Spleen (tissue), 11 donors: ENCODE measurements at regions not wholly inside any gene's neighbourhood (a gene's known extent, or its start where the extent isn't known, plus 50 kb on each side); places are given as distances from the start of the nearest gene placed in this dataset.
"Not testable (repeated sequence)": the region's sequence is repeated elsewhere in the genome, so short reads cannot be mapped to it uniquely, and the experiment has no call there.

ENCODE experiments used
- DNase-seq: peaks from one replicate; pipeline ENCODE4 v3.0.0-alpha.2; 2020
- H3K27ac ChIP-seq, 8 donors: fragments of 200-600 bp; sonication (generic) in 7 of 8; 1 replicate in 4 of 8; 2 replicates in 4 of 8; pipeline versions ENCODE4 v1.5.0 to v1.8.0; 2016 to 2021; ENCODE audit warnings: inconsistent platforms in 4 of 8, mild to moderate bottlenecking in 4 of 8, moderate library complexity in 1 of 8
- H3K27me3 ChIP-seq, 7 donors: fragments of 200-600 bp; sonication (generic) in 6 of 7; replicated peaks in 1 of 7; 1 replicate in 4 of 7; 2 replicates in 3 of 7; pipeline versions ENCODE4 v1.5.0 to v1.8.0; 2016 to 2021; ENCODE audit warnings: inconsistent platforms in 3 of 7, mild to moderate bottlenecking in 1 of 7
- H3K36me3 ChIP-seq, 6 donors: fragments of 200-600 bp; sonication (generic) in 5 of 6; 1 replicate in 4 of 6; 2 replicates in 2 of 6; pipeline versions ENCODE4 v1.5.0 to v1.8.0; 2016 to 2021; ENCODE audit warnings: inconsistent platforms in 2 of 6
- H3K4me1 ChIP-seq, 6 donors: fragments of 200-600 bp; sonication (generic) in 5 of 6; 1 replicate in 3 of 6; 2 replicates in 3 of 6; pipeline versions ENCODE4 v1.5.0 to v1.8.0; 2016 to 2021; ENCODE audit warnings: inconsistent platforms in 3 of 6
- H3K4me3 ChIP-seq, 8 donors: fragments of 200-600 bp; sonication (generic) in 7 of 8; 1 replicate in 4 of 8; 2 replicates in 4 of 8; pipeline versions ENCODE4 v1.5.0 to v1.8.0; 2016 to 2021; ENCODE audit warnings: inconsistent platforms in 4 of 8, mild to moderate bottlenecking in 4 of 8, moderate library complexity in 2 of 8
- H3K9me3 ChIP-seq, 8 donors: fragments of 200-600 bp; sonication (generic) in 7 of 8; 1 replicate in 4 of 8; 2 replicates in 4 of 8; pipeline versions ENCODE4 v1.5.0 to v1.8.0; 2016 to 2021; ENCODE audit warnings: inconsistent platforms in 4 of 8
- CTCF ChIP-seq, 11 experiments: fragments of 200-600 bp in 7 of 11; fragments of 450-650 bp in 4 of 11; sonication (generic) in 4 of 11; IDR thresholded peaks in 8 of 11; conservative IDR thresholded peaks in 3 of 11; 1 replicate in 7 of 11; 2 replicates in 4 of 11; pipeline versions ENCODE4 v1.4.0 to v1.8.0; 2016 to 2021; ENCODE audit warnings: antibody characterized with exemption in 11 of 11, inconsistent platforms in 4 of 11, mild to moderate bottlenecking in 1 of 11
- POLR2A ChIP-seq, 3 donors: fragments of 450-650 bp; IDR thresholded peaks; one replicate each; pipeline ENCODE4 v1.5.1; 2017; ENCODE audit warnings: antibody characterized with exemption in 3 of 3, mild to moderate bottlenecking in 1 of 3
- POLR2AphosphoS5 ChIP-seq, 3 donors: sonication (generic); formaldehyde crosslinking; IDR thresholded peaks; one replicate each; pipeline ENCODE4 v1.5.1; 2017; ENCODE audit warnings: antibody characterized with exemption in 3 of 3
- WGBS, 5 donors: extraction: QIAGEN DNeasy Blood & Tissue Kit in 3 of 5; methylation state at CpG; one replicate each; pipeline versions ENCODE4 v1.1.5 to v1.1.7; 2013 to 2018; 5-methylcytosine and 5-hydroxymethylcytosine counted together
- intact Hi-C: fragments of 100-400 bp; cut with DNase I; formaldehyde crosslinking; loops from one replicate; pipeline ENCODE4 v1.15.0; 2023; ENCODE audit warnings: low total_unique reads
- donor health status: healthy with polysubstance abuse.
- donor health status: DM: no; HTN: no; CAD: no; lungs with moderate emphysema.
- donor health status: DM: no; HTN: no; CAD: no.
- donor health status: Bipolar disorder and iron deficiency.
- donor health status: healthy.
- donor health status: DM: no; HTN: no; CAD: no.
- donor health status: DM: yes; HTN: yes; CAD: no.

GRCh38 chr6:168913866-168914469 is 339.7 kb downstream of the THBS2 start:
- TF ChIP-seq POLR2A (IDR thresholded peaks at IDR 0.05): no peak
- TF ChIP-seq POLR2AphosphoS5 (IDR thresholded peaks at IDR 0.05): no peak
- no peak for TF ChIP-seq CTCF (IDR thresholded peaks at IDR 0.05 in 8 of 11, conservative IDR thresholded peaks at IDR 0.05 in 3 of 11)
- intact Hi-C loops: no loop called here
- WGBS, 5 donors: 80 to 90% (median 86%) methylated on average over 12 of the region's 12 CpGs
- Histone ChIP-seq H3K9me3 (no peaks in the 10 kb centered on the region), H3K36me3 (no peaks in the 10 kb centered on the region), H3K4me1 (no peaks in the 10 kb centered on the region), H3K4me3 (no peak overlapping the region), H3K27me3 (no peaks in the 10 kb centered on the region), H3K27ac (no peak overlapping the region)
- no peak for DNase-seq

- intact Hi-C loops: not testable (repeated sequence)
These were observed 340.3 kb downstream of the THBS2 start for GRCh38 chr6:168913231-168913865.

DNA sequence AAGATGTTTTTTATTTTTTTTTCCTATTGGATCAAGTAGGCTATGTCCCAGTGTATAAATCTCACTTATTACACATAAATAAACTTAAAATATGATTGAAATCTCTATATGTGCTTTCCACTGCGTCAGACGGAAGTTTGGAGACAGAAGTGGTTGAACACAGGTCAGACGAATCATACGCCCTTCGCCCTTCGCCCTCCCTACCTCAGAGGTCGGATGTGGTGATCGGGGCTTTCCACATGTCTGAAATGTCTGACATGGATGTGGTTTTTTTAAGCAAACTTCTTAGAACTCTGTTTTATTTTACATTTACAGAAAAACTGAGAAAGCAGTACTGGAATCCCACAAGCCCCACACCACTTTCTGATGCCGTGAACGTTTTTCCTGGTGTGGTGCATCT is 344.4 kb downstream of the THBS2 start:
- H3K4me1 ChIP-seq: no peaks in the 10 kb centered on the region
- 72 to 86% (median 82%) methylated on average over 10 of the region's 10 CpGs for WGBS, 5 donors
- DNase-seq: no peak
- peaks cover 0 to 4% (median 0%) of the 10 kb centered on the region in 8 donors for H3K9me3 ChIP-seq
- intact Hi-C loops: no loop called here
- H3K4me3 ChIP-seq: no peak overlapping the region
- H3K27me3 ChIP-seq: no peaks in the 10 kb centered on the region
- H3K27ac ChIP-seq: peak overlapping the region in 1 of 8 donors; percentile 16
- TF ChIP-seq POLR2A (IDR thresholded peaks at IDR 0.05): no peak
- TF ChIP-seq POLR2AphosphoS5 (IDR thresholded peaks at IDR 0.05): no peak
- TF ChIP-seq CTCF (IDR thresholded peaks at IDR 0.05 in 8 of 11, conservative IDR thresholded peaks at IDR 0.05 in 3 of 11): no peak
- H3K36me3 ChIP-seq: no peaks in the 10 kb centered on the region

More at GRCh38 chr6:168913231-168913865, 340.3 kb downstream of the THBS2 start:
- not testable (repeated sequence) for H3K4me3 ChIP-seq, H3K27ac ChIP-seq, DNase-seq, H3K9me3 ChIP-seq, H3K4me1 ChIP-seq, H3K27me3 ChIP-seq, H3K36me3 ChIP-seq
- 69 to 86% (median 77%) methylated on average over 10 to 11 of the region's 11 CpGs for WGBS, 5 donors

DNA sequence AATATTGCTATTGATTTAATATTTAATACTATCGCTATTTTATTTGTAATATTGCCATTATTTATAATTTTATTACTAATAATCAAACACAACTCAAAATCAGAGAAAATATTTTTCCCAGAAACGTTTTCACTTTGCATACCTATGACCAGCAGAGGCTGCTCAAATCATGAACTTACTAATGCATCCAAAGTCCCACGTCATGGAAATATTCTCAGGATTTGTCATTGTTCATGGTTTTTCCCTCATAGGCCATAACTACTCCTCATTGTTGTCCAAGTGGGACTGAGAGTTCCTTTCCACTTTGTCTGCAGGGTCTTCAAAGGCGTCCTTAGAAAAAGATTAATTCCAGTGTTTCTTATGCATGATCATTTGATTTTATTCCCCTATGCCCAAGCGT is 344.8 kb downstream of the THBS2 start:
- Histone ChIP-seq H3K4me1 (no peaks in the 10 kb centered on the region), H3K4me3 (no peak overlapping the region), H3K27me3 (no peaks in the 10 kb centered on the region), H3K36me3 (no peaks in the 10 kb centered on the region), H3K27ac (peak overlapping the region in 1 of 8 donors; percentile 16), H3K9me3 (peaks cover 0 to 4% (median 0%) of the 10 kb centered on the region in 8 donors)
- DNase-seq: no peak
- WGBS, 5 donors: 76 to 82% (median 81%) methylated on average over 5 of the region's 5 CpGs
- TF ChIP-seq POLR2A (IDR thresholded peaks at IDR 0.05) (no peak), POLR2AphosphoS5 (IDR thresholded peaks at IDR 0.05) (no peak), CTCF (IDR thresholded peaks at IDR 0.05 in 8 of 11, conservative IDR thresholded peaks at IDR 0.05 in 3 of 11) (no peak)
- intact Hi-C loops: no loop called here
